Testis (tissue), 2 donors: ENCODE measurements at regions not wholly inside any gene's neighbourhood (a gene's known extent, or its start where the extent isn't known, plus 50 kb on each side); places are given as distances from the start of the nearest gene placed in this dataset.

Source experiments
- POLR2A ChIP-seq: fragments of 450-650 bp; IDR thresholded peaks from one replicate; pipeline ENCODE4 v1.6.1; 2017; ENCODE audit warnings: antibody characterized with exemption, mild to moderate bottlenecking, moderate library complexity
- TF ChIP-seq, protein P1 (sequence below), 3 experiments: fragments of 450-650 bp in 2 of 3; fragments of 200-600 bp in 1 of 3; sonication (generic) in 1 of 3; IDR thresholded peaks; one replicate each; pipeline ENCODE4 v1.5.1; 2016 to 2019; ENCODE audit warnings: antibody characterized with exemption in 3 of 3, mild to moderate bottlenecking in 2 of 3, moderate library complexity in 1 of 3

GRCh38 chr2:53091183-53091582, 676.4 kb upstream of the CHAC2 start:
- TF ChIP-seq, protein P1, sequence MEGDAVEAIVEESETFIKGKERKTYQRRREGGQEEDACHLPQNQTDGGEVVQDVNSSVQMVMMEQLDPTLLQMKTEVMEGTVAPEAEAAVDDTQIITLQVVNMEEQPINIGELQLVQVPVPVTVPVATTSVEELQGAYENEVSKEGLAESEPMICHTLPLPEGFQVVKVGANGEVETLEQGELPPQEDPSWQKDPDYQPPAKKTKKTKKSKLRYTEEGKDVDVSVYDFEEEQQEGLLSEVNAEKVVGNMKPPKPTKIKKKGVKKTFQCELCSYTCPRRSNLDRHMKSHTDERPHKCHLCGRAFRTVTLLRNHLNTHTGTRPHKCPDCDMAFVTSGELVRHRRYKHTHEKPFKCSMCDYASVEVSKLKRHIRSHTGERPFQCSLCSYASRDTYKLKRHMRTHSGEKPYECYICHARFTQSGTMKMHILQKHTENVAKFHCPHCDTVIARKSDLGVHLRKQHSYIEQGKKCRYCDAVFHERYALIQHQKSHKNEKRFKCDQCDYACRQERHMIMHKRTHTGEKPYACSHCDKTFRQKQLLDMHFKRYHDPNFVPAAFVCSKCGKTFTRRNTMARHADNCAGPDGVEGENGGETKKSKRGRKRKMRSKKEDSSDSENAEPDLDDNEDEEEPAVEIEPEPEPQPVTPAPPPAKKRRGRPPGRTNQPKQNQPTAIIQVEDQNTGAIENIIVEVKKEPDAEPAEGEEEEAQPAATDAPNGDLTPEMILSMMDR (IDR thresholded peaks at IDR 0.05), result no peak
- no peak for TF ChIP-seq POLR2A
